ENCODE measurements at regions not wholly inside any gene's neighbourhood (a gene's known extent, or its start where the extent isn't known, plus 50 kb on each side); places are given as distances from the start of the nearest gene placed in this dataset.

- WGBS, 4 donors: 80 to 93% (median 89%) methylated on average over 3 to 9 of the region's 9 CpGs
- ATAC-seq: no peak
- no peak overlapping the region for H3K4me3 ChIP-seq
- no peak overlapping the region for H3K27ac ChIP-seq
- H3K4me1 ChIP-seq: no peaks in the 10 kb centered on the region
- TF ChIP-seq CTCF (IDR thresholded peaks at IDR 0.05): no peak
- no peak for TF ChIP-seq POLR2A (IDR thresholded peaks at IDR 0.05)
- intact Hi-C loops (cut with DNase I): no loop called here
- no peak for DNase-seq
- no peaks in the 10 kb centered on the region for H3K36me3 ChIP-seq
- peaks cover 0 to 8% (median 0%) of the 10 kb centered on the region in 12 donors for H3K9me3 ChIP-seq
- no peaks in the 10 kb centered on the region for H3K27me3 ChIP-seq
Measured at GRCh38 chrX:26286836-26287235, 70.9 kb downstream of the MAGEB5 start.
